HG02623 (cell line): ENCODE measurements at regions not wholly inside any gene's neighbourhood (a gene's known extent, or its start where the extent isn't known, plus 50 kb on each side); places are given as distances from the start of the nearest gene placed in this dataset.
"Not testable (repeated sequence)": the region's sequence is repeated elsewhere in the genome, so short reads cannot be mapped to it uniquely, and the experiment has no call there.

Source experiments
- ATAC-seq: cut with Tn5 transposase; IDR thresholded peaks from one replicate; pipeline ENCODE4 v1.9.1; 2021; ENCODE audit warnings: moderate library complexity; ENCODE audit not compliant: unreplicated experiment

GRCh38 chr9:88918537-88918936 lies 72.7 kb upstream of the S1PR3 start:
- ATAC-seq: not testable (repeated sequence)

GRCh38 chr9:88920645-88921044 lies 70.6 kb upstream of the S1PR3 start:
- no peak for ATAC-seq

- no peak for ATAC-seq
Observed at GRCh38 chr9:88922091-88922490, 69.2 kb upstream of the S1PR3 start.

GRCh38 chr9:88923092-88923491 lies 68.2 kb upstream of the S1PR3 start:
- ATAC-seq: no peak

- no peak for ATAC-seq
Observed at GRCh38 chr9:88923653-88924288, 67.5 kb upstream of the S1PR3 start.

- ATAC-seq: no peak
Observed at GRCh38 chr9:88925481-88925880, 65.8 kb upstream of the S1PR3 start.

- ATAC-seq: no peak
Observed at GRCh38 chr9:88926781-88927505, 64.3 kb upstream of the S1PR3 start.

GRCh38 chr9:88927510-88927909 lies 63.8 kb upstream of the S1PR3 start:
- ATAC-seq: no peak

- ATAC-seq: no peak
Observed at GRCh38 chr9:88930716-88931115, 60.6 kb upstream of the S1PR3 start.

GRCh38 chr9:88932766-88933165 lies 58.5 kb upstream of the S1PR3 start:
- no peak for ATAC-seq

- no peak for ATAC-seq
Observed at GRCh38 chr9:88933607-88934379, 57.5 kb upstream of the S1PR3 start.

GRCh38 chr9:88934876-88935535 lies 56.3 kb upstream of the S1PR3 start:
- ATAC-seq: no peak

- no peak for ATAC-seq
Observed at GRCh38 chr9:88936132-88936531, 55.1 kb upstream of the S1PR3 start.

GRCh38 chr9:88936668-88937067 lies 54.6 kb upstream of the S1PR3 start:
- ATAC-seq: no peak

- no peak for ATAC-seq
Observed at GRCh38 chr9:88937248-88937647, 54.0 kb upstream of the S1PR3 start.

- ATAC-seq: no peak
Observed at GRCh38 chr9:88938189-88938588, 53.1 kb upstream of the S1PR3 start.
